ENCODE measurements at regions not wholly inside any gene's neighbourhood (a gene's known extent, or its start where the extent isn't known, plus 50 kb on each side); places are given as distances from the start of the nearest gene placed in this dataset.

DNA sequence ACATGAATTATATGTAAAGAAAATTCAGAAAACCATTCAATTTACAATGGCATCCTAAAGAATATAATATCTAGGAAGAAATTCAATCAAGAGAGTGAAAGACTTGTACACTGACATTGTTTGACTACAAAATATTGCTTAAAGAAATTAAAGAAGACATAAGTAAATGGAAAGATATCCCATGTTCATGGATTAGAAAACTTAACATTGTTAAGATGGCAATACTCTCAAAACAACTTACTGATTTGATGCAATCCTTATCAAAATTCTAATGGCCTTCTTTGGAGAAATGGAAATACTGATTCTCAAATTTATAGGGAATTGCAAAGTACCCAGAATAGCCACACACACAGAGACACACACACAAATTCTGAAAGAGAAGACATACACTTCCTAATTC lies 298.3 kb upstream of the EXOC2 start:
- no peaks in the 10 kb centered on the region for H3K79me2 ChIP-seq (ENCODE audit: insufficient read depth)
- H3F3A ChIP-seq (replicated peaks; ENCODE audit: insufficient read depth) = no peaks in the 10 kb centered on the region
- CTCF ChIA-PET = no interaction called here
- no peak overlapping the region for H3K9ac ChIP-seq
- no peaks in the 10 kb centered on the region for H3K9me3 ChIP-seq
- H3K4me2 ChIP-seq = no peak overlapping the region
- no peaks in the 10 kb centered on the region for H3K36me3 ChIP-seq (replicated peaks in 1 of 2; ENCODE audit: control insufficient read depth in 1 of 2, insufficient read depth in 2 of 2, low read length in 1 of 2)
- TF ChIP-seq TCF12 (IDR thresholded peaks at IDR 0.05) (no peak), RXRA (IDR thresholded peaks at IDR 0.05; ENCODE audit: borderline replicate concordance, low read depth) (no peak), NRF1 (IDR thresholded peaks at IDR 0.05; ENCODE audit: low read depth, low read length) (no peak), TAF1 (IDR thresholded peaks at IDR 0.05; ENCODE audit: borderline replicate concordance, low read depth, low read length) (no peak), FOXM1 (IDR thresholded peaks at IDR 0.05; ENCODE audit: low read depth) (no peak), GABPA (IDR thresholded peaks at IDR 0.05; ENCODE audit: low read depth) (no peak), EZH2phosphoT487 (IDR thresholded peaks at IDR 0.05; ENCODE audit: borderline replicate concordance, low read depth) (no peak), CHD2 (IDR thresholded peaks at IDR 0.05; ENCODE audit: low read length, partially characterized antibody) (no peak), FOSL2 (IDR thresholded peaks at IDR 0.05; ENCODE audit: borderline replicate concordance, low read depth) (no peak), GATA2 (CRISPR knock-in tag; IDR thresholded peaks at IDR 0.05) (no peak), JUND (IDR thresholded peaks at IDR 0.05) (no peak), ELF1 (IDR thresholded peaks at IDR 0.05) (no peak), MXI1 (IDR thresholded peaks at IDR 0.05; ENCODE audit: low read depth, low read length) (no peak), TEAD4 (IDR thresholded peaks at IDR 0.05; ENCODE audit: borderline replicate concordance, insufficient read depth) (no peak), POLR2AphosphoS5 (IDR thresholded peaks at IDR 0.05; ENCODE audit: low read depth, low read length) (no peak)
- TF ChIP-seq, protein P1, sequence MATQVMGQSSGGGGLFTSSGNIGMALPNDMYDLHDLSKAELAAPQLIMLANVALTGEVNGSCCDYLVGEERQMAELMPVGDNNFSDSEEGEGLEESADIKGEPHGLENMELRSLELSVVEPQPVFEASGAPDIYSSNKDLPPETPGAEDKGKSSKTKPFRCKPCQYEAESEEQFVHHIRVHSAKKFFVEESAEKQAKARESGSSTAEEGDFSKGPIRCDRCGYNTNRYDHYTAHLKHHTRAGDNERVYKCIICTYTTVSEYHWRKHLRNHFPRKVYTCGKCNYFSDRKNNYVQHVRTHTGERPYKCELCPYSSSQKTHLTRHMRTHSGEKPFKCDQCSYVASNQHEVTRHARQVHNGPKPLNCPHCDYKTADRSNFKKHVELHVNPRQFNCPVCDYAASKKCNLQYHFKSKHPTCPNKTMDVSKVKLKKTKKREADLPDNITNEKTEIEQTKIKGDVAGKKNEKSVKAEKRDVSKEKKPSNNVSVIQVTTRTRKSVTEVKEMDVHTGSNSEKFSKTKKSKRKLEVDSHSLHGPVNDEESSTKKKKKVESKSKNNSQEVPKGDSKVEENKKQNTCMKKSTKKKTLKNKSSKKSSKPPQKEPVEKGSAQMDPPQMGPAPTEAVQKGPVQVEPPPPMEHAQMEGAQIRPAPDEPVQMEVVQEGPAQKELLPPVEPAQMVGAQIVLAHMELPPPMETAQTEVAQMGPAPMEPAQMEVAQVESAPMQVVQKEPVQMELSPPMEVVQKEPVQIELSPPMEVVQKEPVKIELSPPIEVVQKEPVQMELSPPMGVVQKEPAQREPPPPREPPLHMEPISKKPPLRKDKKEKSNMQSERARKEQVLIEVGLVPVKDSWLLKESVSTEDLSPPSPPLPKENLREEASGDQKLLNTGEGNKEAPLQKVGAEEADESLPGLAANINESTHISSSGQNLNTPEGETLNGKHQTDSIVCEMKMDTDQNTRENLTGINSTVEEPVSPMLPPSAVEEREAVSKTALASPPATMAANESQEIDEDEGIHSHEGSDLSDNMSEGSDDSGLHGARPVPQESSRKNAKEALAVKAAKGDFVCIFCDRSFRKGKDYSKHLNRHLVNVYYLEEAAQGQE (IDR thresholded peaks at IDR 0.05; ENCODE audit: low read depth, low read length) = no peak
- TF ChIP-seq, protein P2, sequence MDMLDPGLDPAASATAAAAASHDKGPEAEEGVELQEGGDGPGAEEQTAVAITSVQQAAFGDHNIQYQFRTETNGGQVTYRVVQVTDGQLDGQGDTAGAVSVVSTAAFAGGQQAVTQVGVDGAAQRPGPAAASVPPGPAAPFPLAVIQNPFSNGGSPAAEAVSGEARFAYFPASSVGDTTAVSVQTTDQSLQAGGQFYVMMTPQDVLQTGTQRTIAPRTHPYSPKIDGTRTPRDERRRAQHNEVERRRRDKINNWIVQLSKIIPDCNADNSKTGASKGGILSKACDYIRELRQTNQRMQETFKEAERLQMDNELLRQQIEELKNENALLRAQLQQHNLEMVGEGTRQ (IDR thresholded peaks at IDR 0.05; ENCODE audit: borderline replicate concordance, low read depth, low read length) = no peak
- TF ChIP-seq, protein P3, sequence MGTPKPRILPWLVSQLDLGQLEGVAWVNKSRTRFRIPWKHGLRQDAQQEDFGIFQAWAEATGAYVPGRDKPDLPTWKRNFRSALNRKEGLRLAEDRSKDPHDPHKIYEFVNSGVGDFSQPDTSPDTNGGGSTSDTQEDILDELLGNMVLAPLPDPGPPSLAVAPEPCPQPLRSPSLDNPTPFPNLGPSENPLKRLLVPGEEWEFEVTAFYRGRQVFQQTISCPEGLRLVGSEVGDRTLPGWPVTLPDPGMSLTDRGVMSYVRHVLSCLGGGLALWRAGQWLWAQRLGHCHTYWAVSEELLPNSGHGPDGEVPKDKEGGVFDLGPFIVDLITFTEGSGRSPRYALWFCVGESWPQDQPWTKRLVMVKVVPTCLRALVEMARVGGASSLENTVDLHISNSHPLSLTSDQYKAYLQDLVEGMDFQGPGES (IDR thresholded peaks at IDR 0.05; ENCODE audit: low read depth, low read length) = no peak
- H3K4me1 ChIP-seq (ENCODE audit: control insufficient read depth in 1 of 2, insufficient read depth in 2 of 2, low read depth in 1 of 2, low read length in 1 of 2) = no peaks in the 10 kb centered on the region
- no peaks in the 10 kb centered on the region; the same call in 1 of the 2 replicates for H3K9me2 ChIP-seq
- no peak for DNase-seq
- POLR2A ChIA-PET = no interaction called here
- no peak overlapping the region for H2AFZ ChIP-seq (ENCODE audit: low read depth)
- no peaks in the 10 kb centered on the region for H4K20me1 ChIP-seq (ENCODE audit: insufficient read depth)
- H3K4me3 ChIP-seq (ENCODE audit: low read depth in 2 of 2, low read length in 1 of 2) = no peak overlapping the region
- H3K27ac ChIP-seq (ENCODE audit: low read depth in 2 of 2, low read length in 1 of 2) = no peak overlapping the region
- H3K27me3 ChIP-seq (ENCODE audit: insufficient read depth) = peaks cover 3% of the 10 kb centered on the region; the same call in 1 of the 2 replicates

All from SK-N-SH (cell line).